Tibial artery (tissue), 4 donors: ENCODE measurements at regions not wholly inside any gene's neighbourhood (a gene's known extent, or its start where the extent isn't known, plus 50 kb on each side); places are given as distances from the start of the nearest gene placed in this dataset.

Experiments
- DNase-seq, 2 donors: peaks; one replicate each; pipeline ENCODE4 v3.0.0-alpha.2; 2019
- H3K27ac ChIP-seq, 2 donors: fragments of 200-600 bp; sonication (generic) in 1 of 2; 1 replicate in 1 of 2; 2 replicates in 1 of 2; pipeline ENCODE4 v1.5.1; 2018 to 2019; ENCODE audit warnings: mild to moderate bottlenecking in 1 of 2
- H3K27me3 ChIP-seq, 2 donors: fragments of 200-600 bp; sonication (generic) in 1 of 2; one replicate each; pipeline versions ENCODE4 v1.5.1 to v1.6.0; 2016 to 2019
- H3K36me3 ChIP-seq, 3 donors: fragments of 200-600 bp; sonication (generic) in 2 of 3; one replicate each; pipeline ENCODE4 v1.5.1; 2016 to 2019; ENCODE audit warnings: mild to moderate bottlenecking in 2 of 3
- H3K4me1 ChIP-seq, 4 donors: fragments of 200-600 bp; sonication (generic) in 2 of 4; 1 replicate in 3 of 4; 2 replicates in 1 of 4; pipeline ENCODE4 v1.5.1; 2016 to 2019
- H3K4me3 ChIP-seq, 2 donors: fragments of 200-600 bp; sonication (generic) in 1 of 2; 1 replicate in 1 of 2; 2 replicates in 1 of 2; pipeline ENCODE4 v1.5.1; 2018 to 2019; ENCODE audit warnings: mild to moderate bottlenecking in 2 of 2
- H3K9me3 ChIP-seq, 3 donors: fragments of 200-600 bp; sonication (generic) in 1 of 3; one replicate each; pipeline ENCODE4 v1.5.1; 2016 to 2019
- intact Hi-C: fragments of 100-400 bp; cut with DNase I; formaldehyde crosslinking; loops from one replicate; pipeline ENCODE4 v1.15.0; 2023; ENCODE audit warnings: low total_unique reads
- TF ChIP-seq, protein P1 (sequence below), 2 experiments: fragments of 200-600 bp in 1 of 2; fragments of 450-650 bp in 1 of 2; IDR thresholded peaks; one replicate each; pipeline ENCODE4 v1.5.1; 2017 to 2019; ENCODE audit warnings: antibody characterized with exemption in 2 of 2, mild to moderate bottlenecking in 1 of 2, moderate library complexity in 1 of 2

DNA sequence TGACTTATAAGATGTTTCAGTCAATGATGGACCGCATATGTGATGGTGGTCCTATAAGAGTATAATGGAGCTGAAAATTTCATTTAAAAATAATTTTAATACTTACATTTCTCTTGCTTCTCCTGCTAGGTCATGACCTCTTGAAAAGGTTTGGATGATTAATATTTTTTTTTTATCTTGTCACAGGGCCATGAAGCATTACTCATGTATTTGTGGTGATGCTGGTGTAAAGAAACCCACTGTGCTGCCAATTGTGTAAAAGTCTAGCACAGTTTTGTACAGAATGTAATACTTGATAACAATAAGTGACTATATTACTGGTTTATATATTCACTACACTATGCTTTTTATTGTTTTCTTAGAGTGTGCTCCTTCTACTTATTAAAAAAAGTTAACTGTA is 124.2 kb upstream of the CELF4 start:
- H3K4me3 ChIP-seq: no peak overlapping the region
- intact Hi-C loops: no loop called here
- TF ChIP-seq, protein P1, sequence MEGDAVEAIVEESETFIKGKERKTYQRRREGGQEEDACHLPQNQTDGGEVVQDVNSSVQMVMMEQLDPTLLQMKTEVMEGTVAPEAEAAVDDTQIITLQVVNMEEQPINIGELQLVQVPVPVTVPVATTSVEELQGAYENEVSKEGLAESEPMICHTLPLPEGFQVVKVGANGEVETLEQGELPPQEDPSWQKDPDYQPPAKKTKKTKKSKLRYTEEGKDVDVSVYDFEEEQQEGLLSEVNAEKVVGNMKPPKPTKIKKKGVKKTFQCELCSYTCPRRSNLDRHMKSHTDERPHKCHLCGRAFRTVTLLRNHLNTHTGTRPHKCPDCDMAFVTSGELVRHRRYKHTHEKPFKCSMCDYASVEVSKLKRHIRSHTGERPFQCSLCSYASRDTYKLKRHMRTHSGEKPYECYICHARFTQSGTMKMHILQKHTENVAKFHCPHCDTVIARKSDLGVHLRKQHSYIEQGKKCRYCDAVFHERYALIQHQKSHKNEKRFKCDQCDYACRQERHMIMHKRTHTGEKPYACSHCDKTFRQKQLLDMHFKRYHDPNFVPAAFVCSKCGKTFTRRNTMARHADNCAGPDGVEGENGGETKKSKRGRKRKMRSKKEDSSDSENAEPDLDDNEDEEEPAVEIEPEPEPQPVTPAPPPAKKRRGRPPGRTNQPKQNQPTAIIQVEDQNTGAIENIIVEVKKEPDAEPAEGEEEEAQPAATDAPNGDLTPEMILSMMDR (IDR thresholded peaks at IDR 0.05): no peak
- DNase-seq: no peak
- H3K27me3 ChIP-seq: no peaks in the 10 kb centered on the region
- no peaks in the 10 kb centered on the region for H3K4me1 ChIP-seq
- no peaks in the 10 kb centered on the region for H3K36me3 ChIP-seq
- no peak overlapping the region for H3K27ac ChIP-seq
- no peaks in the 10 kb centered on the region for H3K9me3 ChIP-seq

DNA sequence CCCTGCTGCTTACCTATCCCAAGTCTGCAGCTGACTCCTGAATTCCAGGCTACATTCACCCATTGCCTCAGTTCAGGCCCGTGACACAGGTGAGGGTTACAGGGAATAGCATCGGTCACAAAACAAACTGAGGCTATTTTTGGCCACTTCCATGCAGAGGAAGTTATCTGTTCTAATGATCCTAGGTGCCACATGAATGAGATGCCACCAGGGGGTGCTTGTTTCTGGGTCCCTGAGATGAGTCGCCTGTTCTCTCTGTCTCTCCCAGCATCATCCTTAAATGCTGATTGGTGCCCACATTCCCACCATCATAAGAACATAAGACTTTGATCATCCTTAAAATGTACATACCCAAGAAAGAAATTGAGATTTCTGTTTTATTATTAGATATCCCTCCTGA is 119.0 kb upstream of the CELF4 start:
- no peak overlapping the region for H3K27ac ChIP-seq
- DNase-seq: no peak
- H3K4me3 ChIP-seq: no peak overlapping the region
- no peaks in the 10 kb centered on the region for H3K9me3 ChIP-seq
- TF ChIP-seq, protein P1 (IDR thresholded peaks at IDR 0.05): no peak
- H3K4me1 ChIP-seq: no peaks in the 10 kb centered on the region
- no peaks in the 10 kb centered on the region for H3K36me3 ChIP-seq
- H3K27me3 ChIP-seq: no peaks in the 10 kb centered on the region
- intact Hi-C loops: no loop called here

DNA sequence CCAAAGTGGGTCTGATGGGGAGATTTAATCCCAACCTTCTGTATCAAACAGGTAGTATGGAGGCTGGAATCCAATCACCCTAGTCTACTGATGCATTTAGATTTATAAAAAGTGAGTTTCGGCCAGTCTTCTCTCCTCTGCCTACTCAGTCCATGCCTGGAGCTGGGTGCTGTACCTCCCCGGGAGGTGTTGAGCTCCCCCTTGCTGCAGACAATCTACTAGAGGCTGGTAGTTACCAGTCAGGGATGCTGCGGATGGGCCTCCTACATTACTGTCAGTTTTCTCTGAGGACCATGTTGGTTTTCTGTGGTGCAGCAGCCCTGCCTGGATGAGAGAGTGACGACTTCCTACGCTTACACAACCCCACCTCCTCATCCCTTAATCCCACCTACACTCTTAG is 118.6 kb upstream of the CELF4 start:
- no peaks in the 10 kb centered on the region for H3K4me1 ChIP-seq
- no peaks in the 10 kb centered on the region for H3K27me3 ChIP-seq
- H3K27ac ChIP-seq: no peak overlapping the region
- no peak overlapping the region for H3K4me3 ChIP-seq
- no peaks in the 10 kb centered on the region for H3K36me3 ChIP-seq
- intact Hi-C loops: no loop called here
- DNase-seq: no peak
- TF ChIP-seq, protein P1 (IDR thresholded peaks at IDR 0.05): no peak
- no peaks in the 10 kb centered on the region for H3K9me3 ChIP-seq

DNA sequence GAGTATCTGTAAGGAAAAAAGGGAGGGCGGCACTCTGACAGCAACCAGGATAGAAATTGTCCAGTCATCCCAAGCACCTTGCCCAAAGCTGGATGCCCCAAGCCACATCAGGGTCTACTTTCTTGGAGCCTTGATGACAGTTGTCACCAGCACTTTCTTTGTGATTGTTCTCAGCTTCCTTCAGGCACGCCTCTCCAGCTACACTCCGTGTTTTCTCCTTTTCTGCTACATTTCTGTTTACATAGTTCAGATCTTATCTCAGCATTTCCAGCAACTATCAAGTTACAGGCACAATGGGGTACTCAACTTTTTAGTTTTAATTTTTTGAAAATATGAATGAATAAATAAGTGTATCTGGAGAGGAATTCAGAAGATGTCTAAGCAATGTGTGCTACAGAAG is 115.3 kb upstream of the CELF4 start:
- DNase-seq: no peak
- H3K27me3 ChIP-seq: no peaks in the 10 kb centered on the region
- H3K4me1 ChIP-seq: no peaks in the 10 kb centered on the region
- H3K9me3 ChIP-seq: peaks cover 0 to 5% (median 0%) of the 10 kb centered on the region in 3 donors
- intact Hi-C loops: no loop called here
- TF ChIP-seq, protein P1 (IDR thresholded peaks at IDR 0.05): no peak
- H3K4me3 ChIP-seq: no peak overlapping the region
- H3K27ac ChIP-seq: no peak overlapping the region
- H3K36me3 ChIP-seq: no peaks in the 10 kb centered on the region

DNA sequence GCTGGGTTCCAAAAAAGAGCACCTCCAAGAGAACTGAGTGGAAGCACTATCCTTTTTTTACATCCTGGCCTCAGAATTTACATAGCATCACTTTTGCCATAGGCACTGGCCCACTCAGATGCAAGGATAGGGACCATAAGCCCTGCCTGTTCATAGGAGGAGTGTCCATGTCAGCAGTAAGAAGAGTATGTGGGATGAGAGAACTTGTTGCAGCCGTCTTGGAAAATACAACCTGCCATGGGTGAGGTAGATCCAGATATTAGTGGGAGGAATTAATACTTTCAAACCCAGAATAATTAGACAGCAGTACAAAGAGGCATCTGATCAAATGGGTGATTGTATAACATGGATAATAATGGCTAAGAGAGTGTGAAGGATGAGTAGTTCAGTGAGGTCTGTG is 110.7 kb upstream of the CELF4 start:
- Histone ChIP-seq H3K27ac (no peak overlapping the region), H3K36me3 (no peaks in the 10 kb centered on the region), H3K27me3 (no peaks in the 10 kb centered on the region), H3K4me1 (no peaks in the 10 kb centered on the region), H3K9me3 (peaks cover 0 to 8% (median 0%) of the 10 kb centered on the region in 3 donors), H3K4me3 (no peak overlapping the region)
- DNase-seq: no peak
- intact Hi-C loops: no loop called here
- TF ChIP-seq, protein P1 (IDR thresholded peaks at IDR 0.05): no peak

DNA sequence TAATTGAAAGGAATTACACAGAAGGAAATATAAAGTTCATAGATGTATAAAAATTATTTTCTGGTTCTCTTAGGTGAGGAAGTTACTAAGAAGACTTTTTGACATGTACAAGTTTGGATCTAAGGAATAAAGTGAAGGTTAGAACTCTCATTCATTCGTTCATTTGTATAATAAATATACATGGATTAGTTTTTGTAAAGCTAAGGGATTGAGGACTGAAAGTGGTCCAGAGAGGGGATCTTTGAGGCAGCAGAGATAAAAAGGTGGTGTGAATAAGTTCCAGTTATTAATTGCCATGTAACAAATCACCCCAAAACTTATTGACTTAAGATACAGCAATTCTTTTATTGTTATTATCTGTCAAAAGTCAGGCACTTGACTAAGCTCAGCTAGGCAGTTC is 110.1 kb upstream of the CELF4 start:
- no peak overlapping the region for H3K4me3 ChIP-seq
- intact Hi-C loops: no loop called here
- H3K4me1 ChIP-seq: no peaks in the 10 kb centered on the region
- no peak for DNase-seq
- H3K36me3 ChIP-seq: no peaks in the 10 kb centered on the region
- H3K27ac ChIP-seq: no peak overlapping the region
- TF ChIP-seq, protein P1 (IDR thresholded peaks at IDR 0.05): no peak
- H3K9me3 ChIP-seq: peaks cover 0 to 8% (median 0%) of the 10 kb centered on the region in 3 donors
- H3K27me3 ChIP-seq: no peaks in the 10 kb centered on the region
